ENCODE measurements at regions not wholly inside any gene's neighbourhood (a gene's known extent, or its start where the extent isn't known, plus 50 kb on each side); places are given as distances from the start of the nearest gene placed in this dataset.

DNA sequence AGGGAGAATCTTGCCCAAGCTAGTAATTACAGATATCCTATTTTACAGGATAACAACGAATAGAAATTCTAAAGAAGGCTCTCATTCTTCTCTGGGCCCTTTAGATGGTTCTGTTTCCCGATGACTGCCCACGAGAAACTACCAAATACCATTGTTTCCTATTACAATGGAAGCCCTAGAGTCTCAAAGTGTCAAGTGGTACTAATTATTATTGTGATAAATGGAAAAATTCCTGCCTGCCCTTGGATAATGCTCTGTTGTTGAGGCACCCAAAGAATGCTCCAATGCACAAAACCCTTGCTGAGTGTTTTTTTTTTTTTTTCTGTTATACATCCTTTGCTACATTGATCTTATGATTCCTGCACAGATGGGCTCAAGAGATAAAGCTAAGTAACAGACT, 504.5 kb downstream of the XPNPEP1 start:
- Histone ChIP-seq H4K20me1 (ENCODE audit: control insufficient read depth, insufficient read depth, insufficient read length) (no peaks in the 10 kb centered on the region), H3K4me1 (ENCODE audit: insufficient read depth, low read length) (no peaks in the 10 kb centered on the region), H3K9ac (ENCODE audit: extremely low read depth, insufficient read length, low read length) (no peak overlapping the region), H4K5ac (ENCODE audit: insufficient read length, low read depth, low read length) (no peak overlapping the region), H3K79me2 (ENCODE audit: insufficient read depth, low read length) (no peaks in the 10 kb centered on the region), H3K23ac (ENCODE audit: insufficient read length, low read depth, low read length) (no peak overlapping the region), H2BK12ac (ENCODE audit: insufficient read length, low read depth, low read length) (no peak overlapping the region), H3K4me2 (ENCODE audit: insufficient read depth, insufficient read length, low read length) (no peak overlapping the region), H4K91ac (ENCODE audit: insufficient read length, low read depth, low read length) (no peak overlapping the region), H2BK15ac (ENCODE audit: low read depth, low read length) (no peak overlapping the region), H3K27ac (ENCODE audit: insufficient read length, low read depth, low read length) (no peak overlapping the region), H3K79me1 (ENCODE audit: insufficient read depth, low read depth, low read length, poor library complexity, severe bottlenecking) (no peaks in the 10 kb centered on the region), H3K4ac (ENCODE audit: low read depth, low read length) (no peak overlapping the region), H3K14ac (ENCODE audit: insufficient read depth, low read length) (no peak overlapping the region), H3K56ac (ENCODE audit: insufficient read length, low read depth, low read length) (no peak overlapping the region), H3T11ph (ENCODE audit: low read length) (no peak overlapping the region), H3K23me2 (ENCODE audit: insufficient read length, low read depth, low read length, poor library complexity, severe bottlenecking) (no peaks in the 10 kb centered on the region), H2BK5ac (ENCODE audit: insufficient read length, low read length) (no peak overlapping the region), H4K8ac (replicated peaks; ENCODE audit: insufficient read length, low read depth, low read length) (no peak overlapping the region), H3K9me3 (ENCODE audit: control insufficient read depth, low read depth, low read length) (no peaks in the 10 kb centered on the region), H2BK20ac (ENCODE audit: low read depth, low read length, poor library complexity, severe bottlenecking) (no peak overlapping the region), H2BK120ac (ENCODE audit: low read depth, low read length, poor library complexity, severe bottlenecking) (no peak overlapping the region), H3K18ac (ENCODE audit: insufficient read length, low read depth, low read length) (no peak overlapping the region), H3K27me3 (ENCODE audit: insufficient read depth, low read length) (no peaks in the 10 kb centered on the region), H2AFZ (ENCODE audit: low read length) (no peak overlapping the region), H2AK5ac (ENCODE audit: insufficient read length, low read length) (no peak overlapping the region)
- Mint-ChIP-seq H3K36me3 (ENCODE audit: insufficient read depth in 1 of 3, low read depth in 3 of 3) (no peaks in the 10 kb centered on the region), H3K4me3 (no peak overlapping the region), H3K27ac (no peak overlapping the region), H3K9me3 (peaks cover 3% of the 10 kb centered on the region in 2 experiments; a peak in 3 of 5 replicates), H3K27me3 (ENCODE audit: low read depth) (no peaks in the 10 kb centered on the region), H3K4me1 (peaks cover 9 to 13% of the 10 kb centered on the region in 2 experiments)
- no CpG with 5 or more reads among the region's 3 CpGs for WGBS (ENCODE audit: extremely low coverage, insufficient read length, low lambda C conversion rate)
- TF ChIP-seq CTCF (conservative IDR thresholded peaks at IDR 0.05), result no peak
- no peak for DNase-seq

Measured in H9 (cell line).